ENCODE measurements at regions not wholly inside any gene's neighbourhood (a gene's known extent, or its start where the extent isn't known, plus 50 kb on each side); places are given as distances from the start of the nearest gene placed in this dataset.

GRCh38 chr9:108634672-108635462, 220.9 kb downstream of the ACTL7B start:
- no peak for TF ChIP-seq POLR2A (IDR thresholded peaks at IDR 0.05; ENCODE audit: borderline replicate concordance, extremely low read depth, insufficient read depth, insufficient read length)
- no peak for TF ChIP-seq CTCF (IDR thresholded peaks at IDR 0.05 in 2 of 3, conservative IDR thresholded peaks at IDR 0.05 in 1 of 3; ENCODE audit: borderline replicate concordance in 1 of 3, insufficient read depth in 1 of 3, low read depth in 2 of 3, low read length in 2 of 3)
- no peak for TF ChIP-seq POLR2AphosphoS5 (IDR thresholded peaks at IDR 0.05; ENCODE audit: low read depth, low read length)
- TF ChIP-seq, protein P1, sequence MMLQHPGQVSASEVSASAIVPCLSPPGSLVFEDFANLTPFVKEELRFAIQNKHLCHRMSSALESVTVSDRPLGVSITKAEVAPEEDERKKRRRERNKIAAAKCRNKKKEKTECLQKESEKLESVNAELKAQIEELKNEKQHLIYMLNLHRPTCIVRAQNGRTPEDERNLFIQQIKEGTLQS (IDR thresholded peaks at IDR 0.05), result no peak
- TF ChIP-seq TCF7L2 (IDR thresholded peaks at IDR 0.05; ENCODE audit: borderline replicate concordance, extremely low read depth, insufficient read depth, insufficient read length), result no peak
- TF ChIP-seq JUND (IDR thresholded peaks at IDR 0.05), result no peak
- TF ChIP-seq EZH2phosphoT487 (IDR thresholded peaks at IDR 0.05; ENCODE audit: borderline replicate concordance), result no peak
- no peak for TF ChIP-seq SP1 (IDR thresholded peaks at IDR 0.05; ENCODE audit: low read depth)
- no peak for TF ChIP-seq CEBPB (IDR thresholded peaks at IDR 0.05; ENCODE audit: low read depth)
- no peak for TF ChIP-seq ELF1 (IDR thresholded peaks at IDR 0.05; ENCODE audit: borderline replicate concordance, low read depth)
- TF ChIP-seq EGR1 (IDR thresholded peaks at IDR 0.05; ENCODE audit: low read depth), result no peak
- no peak for TF ChIP-seq ZFX (IDR thresholded peaks at IDR 0.05)
- TF ChIP-seq RAD21 (IDR thresholded peaks at IDR 0.05; ENCODE audit: low read depth), result no peak

All from HCT116 (cell line).